IMR-90 (cell line): ENCODE measurements at regions not wholly inside any gene's neighbourhood (a gene's known extent, or its start where the extent isn't known, plus 50 kb on each side); places are given as distances from the start of the nearest gene placed in this dataset.

Experiments used
- FOS ChIP-seq: fragments of 150-350 bp; IDR thresholded peaks from 2 replicates; pipeline ENCODE4 v1.6.1; 2016; ENCODE audit warnings: low read depth, low read length
- MAFK ChIP-seq: IDR thresholded peaks from 2 replicates; pipeline ENCODE4 v1.6.1; 2012; ENCODE audit warnings: low read depth, low read length, improper control_type of control experiment
- POLR2A ChIP-seq: IDR thresholded peaks from 2 replicates; pipeline ENCODE4 v1.6.1; 2012; ENCODE audit warnings: mild to moderate bottlenecking, low read depth, low read length
- RAD21 ChIP-seq: IDR thresholded peaks from 2 replicates; pipeline ENCODE4 v1.6.1; 2012; ENCODE audit warnings: low read length, improper control_type of control experiment
- RCOR1 ChIP-seq: IDR thresholded peaks from 2 replicates; pipeline ENCODE4 v1.6.1; 2012; ENCODE audit warnings: mild to moderate bottlenecking, low read length, improper control_type of control experiment; ENCODE audit not compliant: insufficient replicate concordance
- SMC3 ChIP-seq: fragments of 150-350 bp; IDR thresholded peaks from 2 replicates; pipeline ENCODE4 v1.6.1; 2016; ENCODE audit warnings: low read depth, mild to moderate bottlenecking, antibody characterized with exemption, low read length, moderate library complexity
- TF ChIP-seq, protein P1 (sequence below): conservative IDR thresholded peaks from 2 replicates; pipeline ENCODE4 v1.5.1; 2012; ENCODE audit warnings: mild to moderate bottlenecking, low read depth, low read length, improper control_type of control experiment

DNA sequence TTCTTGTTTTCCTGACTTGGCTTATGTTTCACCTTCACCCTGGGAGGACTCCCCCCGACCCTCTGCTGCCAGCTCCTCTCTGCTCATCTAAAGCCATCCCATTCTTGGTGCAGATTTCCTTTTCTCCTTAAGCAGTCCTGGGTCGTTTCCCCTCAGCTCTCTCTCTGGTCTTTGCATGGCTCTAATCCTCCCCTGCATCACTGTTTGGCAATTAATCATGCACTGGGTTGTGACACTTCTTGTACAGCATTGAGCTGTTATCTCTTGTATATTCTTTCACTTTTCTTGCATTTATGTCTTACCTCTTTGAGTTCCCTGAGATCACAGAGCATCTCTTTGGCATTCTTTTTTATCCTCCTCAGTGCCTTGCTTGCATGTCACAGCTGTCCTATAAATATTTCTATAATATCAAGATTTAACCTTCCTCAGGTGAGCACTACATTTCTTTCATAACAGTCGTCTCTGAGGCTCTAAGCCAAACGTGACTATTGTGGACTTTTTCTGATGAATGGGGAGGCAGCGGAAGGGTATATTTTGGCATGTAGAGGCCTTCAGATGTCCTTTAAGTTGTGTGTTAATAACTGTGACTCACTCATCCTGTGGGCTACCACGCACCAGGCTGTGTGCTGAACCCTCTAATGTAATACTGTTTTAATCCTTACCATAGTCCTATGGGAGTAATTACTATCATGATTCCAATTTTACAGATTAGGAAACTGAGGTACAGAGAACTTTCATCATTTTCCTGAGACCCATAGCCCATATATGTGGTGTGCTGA, 507.5 kb downstream of the SLC4A3 start:
- TF ChIP-seq, protein P1, sequence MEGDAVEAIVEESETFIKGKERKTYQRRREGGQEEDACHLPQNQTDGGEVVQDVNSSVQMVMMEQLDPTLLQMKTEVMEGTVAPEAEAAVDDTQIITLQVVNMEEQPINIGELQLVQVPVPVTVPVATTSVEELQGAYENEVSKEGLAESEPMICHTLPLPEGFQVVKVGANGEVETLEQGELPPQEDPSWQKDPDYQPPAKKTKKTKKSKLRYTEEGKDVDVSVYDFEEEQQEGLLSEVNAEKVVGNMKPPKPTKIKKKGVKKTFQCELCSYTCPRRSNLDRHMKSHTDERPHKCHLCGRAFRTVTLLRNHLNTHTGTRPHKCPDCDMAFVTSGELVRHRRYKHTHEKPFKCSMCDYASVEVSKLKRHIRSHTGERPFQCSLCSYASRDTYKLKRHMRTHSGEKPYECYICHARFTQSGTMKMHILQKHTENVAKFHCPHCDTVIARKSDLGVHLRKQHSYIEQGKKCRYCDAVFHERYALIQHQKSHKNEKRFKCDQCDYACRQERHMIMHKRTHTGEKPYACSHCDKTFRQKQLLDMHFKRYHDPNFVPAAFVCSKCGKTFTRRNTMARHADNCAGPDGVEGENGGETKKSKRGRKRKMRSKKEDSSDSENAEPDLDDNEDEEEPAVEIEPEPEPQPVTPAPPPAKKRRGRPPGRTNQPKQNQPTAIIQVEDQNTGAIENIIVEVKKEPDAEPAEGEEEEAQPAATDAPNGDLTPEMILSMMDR: no peak
- TF ChIP-seq SMC3: no peak
- TF ChIP-seq POLR2A: no peak
- TF ChIP-seq MAFK: no peak
- no peak for TF ChIP-seq RCOR1
- no peak for TF ChIP-seq FOS
- TF ChIP-seq RAD21: no peak
